BJ (cell line): ENCODE measurements at regions not wholly inside any gene's neighbourhood (a gene's known extent, or its start where the extent isn't known, plus 50 kb on each side); places are given as distances from the start of the nearest gene placed in this dataset.

Experiments used
- CTCF ChIA-PET: fragments of 350-600 bp; formaldehyde crosslinking; extraction: SDS; loops from one replicate; lab custom pipeline; 2021; ENCODE audit warnings: antibody characterized with exemption, inconsistent platforms; lab: Yijun Ruan, JAX
- POLR2A ChIA-PET: fragments of 300-600 bp; sonication (Branson Sonifier 250); formaldehyde crosslinking; extraction: SDS; loops from one replicate; lab custom pipeline; 2021; ENCODE audit warnings: antibody characterized with exemption; lab: Charles Lee
- DNase-seq: peaks from one replicate; pipeline ENCODE4 v3.0.0-alpha.2; 2011; ENCODE audit warnings: low read depth
- H3K27me3 ChIP-seq: 2 replicates; pipeline ENCODE4 v1.6.0; 2011; ENCODE audit warnings: low read length; ENCODE audit not compliant: control insufficient read depth, insufficient read depth
- H3K36me3 ChIP-seq: 2 replicates; pipeline ENCODE4 v1.5.1; 2011; ENCODE audit warnings: low read length; ENCODE audit not compliant: control insufficient read depth, insufficient read depth
- H3K4me3 ChIP-seq: 2 replicates; pipeline ENCODE4 v1.5.1; 2011; ENCODE audit warnings: low read depth, mild to moderate bottlenecking, control low read depth, low read length
- CTCF ChIP-seq: IDR thresholded peaks from 2 replicates; pipeline ENCODE4 v1.5.1; 2011; ENCODE audit warnings: low read depth, mild to moderate bottlenecking, control low read depth, inconsistent platforms, low read length, moderate library complexity; ENCODE audit not compliant: insufficient read depth

- ChIA-PET CTCF (interaction anchor here (0.5 to 4.6 kb wide), 4 partner anchors 134 to 741 kb away, joined by 3 to 31 read pairs (median 6); no protein-coding TSS in a partner anchor), POLR2A (no interaction called here)
- no peak for DNase-seq
- no peak for TF ChIP-seq CTCF
- Histone ChIP-seq H3K4me3 (no peak overlapping the region), H3K36me3 (no peaks in the 10 kb centered on the region), H3K27me3 (peaks cover 3% of the 10 kb centered on the region; the same call in 1 of the 2 replicates)
These were observed 154.7 kb downstream of the KTN1 start for GRCh38 chr14:55734731-55735130.

GRCh38 chr14:55739967-55740648 lies 160.1 kb downstream of the KTN1 start:
- CTCF ChIA-PET: interaction anchor here (0.9 kb wide), 1 partner anchor 751 kb away, joined by 3 read pairs; no protein-coding TSS in a partner anchor
- POLR2A ChIA-PET: no interaction called here
- Histone ChIP-seq H3K36me3 (no peaks in the 10 kb centered on the region), H3K27me3 (peaks cover 2% of the 10 kb centered on the region; the same call in 1 of the 2 replicates), H3K4me3 (no peak overlapping the region)
- DNase-seq: no peak
- TF ChIP-seq CTCF: no peak

GRCh38 chr14:55740649-55740989 lies 160.6 kb downstream of the KTN1 start:
- Histone ChIP-seq H3K36me3 (no peaks in the 10 kb centered on the region), H3K27me3 (peaks cover 2% of the 10 kb centered on the region; the same call in 1 of the 2 replicates), H3K4me3 (no peak overlapping the region)
- no peak for TF ChIP-seq CTCF
- ChIA-PET POLR2A (no interaction called here), CTCF (interaction anchor here (0.9 kb wide), 1 partner anchor 751 kb away, joined by 3 read pairs; no protein-coding TSS in a partner anchor)
- DNase-seq: no peak

- POLR2A ChIA-PET: no interaction called here
- Histone ChIP-seq H3K27me3 (peaks cover 2% of the 10 kb centered on the region; the same call in 1 of the 2 replicates), H3K4me3 (no peak overlapping the region), H3K36me3 (no peaks in the 10 kb centered on the region)
- CTCF ChIA-PET: no interaction called here
- DNase-seq: no peak
- TF ChIP-seq CTCF: no peak
These were observed 161.2 kb downstream of the KTN1 start for GRCh38 chr14:55741240-55741639.

GRCh38 chr14:55743551-55743950 lies 163.5 kb downstream of the KTN1 start:
- Histone ChIP-seq H3K4me3 (no peak overlapping the region), H3K36me3 (no peaks in the 10 kb centered on the region), H3K27me3 (peaks cover 2% of the 10 kb centered on the region)
- DNase-seq: no peak
- POLR2A ChIA-PET: no interaction called here
- no peak for TF ChIP-seq CTCF
- CTCF ChIA-PET: interaction anchor here (1.3 to 2.3 kb wide), 2 partner anchors 12 to 597 kb away, joined by 3 to 13 read pairs; no protein-coding TSS in a partner anchor
